ENCODE measurements at regions not wholly inside any gene's neighbourhood (a gene's known extent, or its start where the extent isn't known, plus 50 kb on each side); places are given as distances from the start of the nearest gene placed in this dataset.

DNA sequence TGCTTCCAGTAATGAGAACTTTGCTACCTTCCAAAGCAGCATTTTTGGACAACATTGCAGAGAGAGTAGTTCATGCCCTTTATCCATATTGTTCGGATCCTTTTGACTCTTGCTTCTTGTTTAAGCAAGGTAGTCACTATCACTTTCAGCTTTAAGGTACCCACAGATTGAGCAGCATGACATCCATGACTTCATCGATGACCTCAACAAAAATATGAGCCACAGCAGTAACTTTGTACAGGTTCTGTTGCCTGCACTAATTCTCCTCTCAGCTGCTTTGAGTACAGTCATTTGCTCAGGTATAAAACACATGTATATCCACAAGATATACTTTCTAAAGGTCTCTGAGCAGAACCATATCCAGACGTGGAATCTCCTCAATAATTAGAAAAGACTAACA lies 546.3 kb downstream of the SOX6 start (continued):
- TF ChIP-seq, protein P1, sequence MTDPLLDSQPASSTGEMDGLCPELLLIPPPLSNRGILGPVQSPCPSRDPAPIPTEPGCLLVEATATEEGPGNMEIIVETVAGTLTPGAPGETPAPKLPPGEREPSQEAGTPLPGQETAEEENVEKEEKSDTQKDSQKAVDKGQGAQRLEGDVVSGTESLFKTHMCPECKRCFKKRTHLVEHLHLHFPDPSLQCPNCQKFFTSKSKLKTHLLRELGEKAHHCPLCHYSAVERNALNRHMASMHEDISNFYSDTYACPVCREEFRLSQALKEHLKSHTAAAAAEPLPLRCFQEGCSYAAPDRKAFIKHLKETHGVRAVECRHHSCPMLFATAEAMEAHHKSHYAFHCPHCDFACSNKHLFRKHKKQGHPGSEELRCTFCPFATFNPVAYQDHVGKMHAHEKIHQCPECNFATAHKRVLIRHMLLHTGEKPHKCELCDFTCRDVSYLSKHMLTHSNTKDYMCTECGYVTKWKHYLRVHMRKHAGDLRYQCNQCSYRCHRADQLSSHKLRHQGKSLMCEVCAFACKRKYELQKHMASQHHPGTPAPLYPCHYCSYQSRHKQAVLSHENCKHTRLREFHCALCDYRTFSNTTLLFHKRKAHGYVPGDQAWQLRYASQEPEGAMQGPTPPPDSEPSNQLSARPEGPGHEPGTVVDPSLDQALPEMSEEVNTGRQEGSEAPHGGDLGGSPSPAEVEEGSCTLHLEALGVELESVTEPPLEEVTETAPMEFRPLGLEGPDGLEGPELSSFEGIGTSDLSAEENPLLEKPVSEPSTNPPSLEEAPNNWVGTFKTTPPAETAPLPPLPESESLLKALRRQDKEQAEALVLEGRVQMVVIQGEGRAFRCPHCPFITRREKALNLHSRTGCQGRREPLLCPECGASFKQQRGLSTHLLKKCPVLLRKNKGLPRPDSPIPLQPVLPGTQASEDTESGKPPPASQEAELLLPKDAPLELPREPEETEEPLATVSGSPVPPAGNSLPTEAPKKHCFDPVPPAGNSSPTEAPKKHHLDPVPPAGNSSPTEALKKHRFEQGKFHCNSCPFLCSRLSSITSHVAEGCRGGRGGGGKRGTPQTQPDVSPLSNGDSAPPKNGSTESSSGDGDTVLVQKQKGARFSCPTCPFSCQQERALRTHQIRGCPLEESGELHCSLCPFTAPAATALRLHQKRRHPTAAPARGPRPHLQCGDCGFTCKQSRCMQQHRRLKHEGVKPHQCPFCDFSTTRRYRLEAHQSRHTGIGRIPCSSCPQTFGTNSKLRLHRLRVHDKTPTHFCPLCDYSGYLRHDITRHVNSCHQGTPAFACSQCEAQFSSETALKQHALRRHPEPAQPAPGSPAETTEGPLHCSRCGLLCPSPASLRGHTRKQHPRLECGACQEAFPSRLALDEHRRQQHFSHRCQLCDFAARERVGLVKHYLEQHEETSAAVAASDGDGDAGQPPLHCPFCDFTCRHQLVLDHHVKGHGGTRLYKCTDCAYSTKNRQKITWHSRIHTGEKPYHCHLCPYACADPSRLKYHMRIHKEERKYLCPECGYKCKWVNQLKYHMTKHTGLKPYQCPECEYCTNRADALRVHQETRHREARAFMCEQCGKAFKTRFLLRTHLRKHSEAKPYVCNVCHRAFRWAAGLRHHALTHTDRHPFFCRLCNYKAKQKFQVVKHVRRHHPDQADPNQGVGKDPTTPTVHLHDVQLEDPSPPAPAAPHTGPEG (CRISPR knock-in tag; IDR thresholded peaks at IDR 0.05), result no peak
- TF ChIP-seq, protein P2, sequence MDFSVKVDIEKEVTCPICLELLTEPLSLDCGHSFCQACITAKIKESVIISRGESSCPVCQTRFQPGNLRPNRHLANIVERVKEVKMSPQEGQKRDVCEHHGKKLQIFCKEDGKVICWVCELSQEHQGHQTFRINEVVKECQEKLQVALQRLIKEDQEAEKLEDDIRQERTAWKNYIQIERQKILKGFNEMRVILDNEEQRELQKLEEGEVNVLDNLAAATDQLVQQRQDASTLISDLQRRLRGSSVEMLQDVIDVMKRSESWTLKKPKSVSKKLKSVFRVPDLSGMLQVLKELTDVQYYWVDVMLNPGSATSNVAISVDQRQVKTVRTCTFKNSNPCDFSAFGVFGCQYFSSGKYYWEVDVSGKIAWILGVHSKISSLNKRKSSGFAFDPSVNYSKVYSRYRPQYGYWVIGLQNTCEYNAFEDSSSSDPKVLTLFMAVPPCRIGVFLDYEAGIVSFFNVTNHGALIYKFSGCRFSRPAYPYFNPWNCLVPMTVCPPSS (IDR thresholded peaks at IDR 0.05), result no peak
- TF ChIP-seq, protein P3, sequence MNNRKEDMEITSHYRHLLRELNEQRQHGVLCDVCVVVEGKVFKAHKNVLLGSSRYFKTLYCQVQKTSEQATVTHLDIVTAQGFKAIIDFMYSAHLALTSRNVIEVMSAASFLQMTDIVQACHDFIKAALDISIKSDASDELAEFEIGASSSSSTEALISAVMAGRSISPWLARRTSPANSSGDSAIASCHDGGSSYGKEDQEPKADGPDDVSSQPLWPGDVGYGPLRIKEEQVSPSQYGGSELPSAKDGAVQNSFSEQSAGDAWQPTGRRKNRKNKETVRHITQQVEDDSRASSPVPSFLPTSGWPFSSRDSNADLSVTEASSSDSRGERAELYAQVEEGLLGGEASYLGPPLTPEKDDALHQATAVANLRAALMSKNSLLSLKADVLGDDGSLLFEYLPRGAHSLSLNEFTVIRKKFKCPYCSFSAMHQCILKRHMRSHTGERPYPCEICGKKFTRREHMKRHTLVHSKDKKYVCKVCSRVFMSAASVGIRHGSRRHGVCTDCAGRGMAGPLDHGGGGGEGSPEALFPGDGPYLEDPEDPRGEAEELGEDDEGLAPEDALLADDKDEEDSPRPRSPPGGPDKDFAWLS (CRISPR knock-in tag; IDR thresholded peaks at IDR 0.05; ENCODE audit: borderline replicate concordance), result no peak
- TF ChIP-seq SNRNP70 (IDR thresholded peaks at IDR 0.05; ENCODE audit: low read depth, low read length) (no peak), JUNB (CRISPR knock-in tag; IDR thresholded peaks at IDR 0.05; ENCODE audit: borderline replicate concordance) (no peak), ATF7 (IDR thresholded peaks at IDR 0.05) (no peak), ATF7 (CRISPR knock-in tag; IDR thresholded peaks at IDR 0.05) (no peak), ZNF703 (CRISPR knock-in tag; IDR thresholded peaks at IDR 0.05; ENCODE audit: borderline replicate concordance) (no peak), SAP130 (CRISPR knock-in tag; IDR thresholded peaks at IDR 0.05; ENCODE audit: low read depth) (no peak), ZNF337 (CRISPR knock-in tag; IDR thresholded peaks at IDR 0.05; ENCODE audit: borderline replicate concordance, low read depth) (no peak), SP4 (CRISPR knock-in tag; IDR thresholded peaks at IDR 0.05) (no peak), BHLHE40 (IDR thresholded peaks at IDR 0.05; ENCODE audit: low read length) (no peak)
- TF ChIP-seq, protein P4, sequence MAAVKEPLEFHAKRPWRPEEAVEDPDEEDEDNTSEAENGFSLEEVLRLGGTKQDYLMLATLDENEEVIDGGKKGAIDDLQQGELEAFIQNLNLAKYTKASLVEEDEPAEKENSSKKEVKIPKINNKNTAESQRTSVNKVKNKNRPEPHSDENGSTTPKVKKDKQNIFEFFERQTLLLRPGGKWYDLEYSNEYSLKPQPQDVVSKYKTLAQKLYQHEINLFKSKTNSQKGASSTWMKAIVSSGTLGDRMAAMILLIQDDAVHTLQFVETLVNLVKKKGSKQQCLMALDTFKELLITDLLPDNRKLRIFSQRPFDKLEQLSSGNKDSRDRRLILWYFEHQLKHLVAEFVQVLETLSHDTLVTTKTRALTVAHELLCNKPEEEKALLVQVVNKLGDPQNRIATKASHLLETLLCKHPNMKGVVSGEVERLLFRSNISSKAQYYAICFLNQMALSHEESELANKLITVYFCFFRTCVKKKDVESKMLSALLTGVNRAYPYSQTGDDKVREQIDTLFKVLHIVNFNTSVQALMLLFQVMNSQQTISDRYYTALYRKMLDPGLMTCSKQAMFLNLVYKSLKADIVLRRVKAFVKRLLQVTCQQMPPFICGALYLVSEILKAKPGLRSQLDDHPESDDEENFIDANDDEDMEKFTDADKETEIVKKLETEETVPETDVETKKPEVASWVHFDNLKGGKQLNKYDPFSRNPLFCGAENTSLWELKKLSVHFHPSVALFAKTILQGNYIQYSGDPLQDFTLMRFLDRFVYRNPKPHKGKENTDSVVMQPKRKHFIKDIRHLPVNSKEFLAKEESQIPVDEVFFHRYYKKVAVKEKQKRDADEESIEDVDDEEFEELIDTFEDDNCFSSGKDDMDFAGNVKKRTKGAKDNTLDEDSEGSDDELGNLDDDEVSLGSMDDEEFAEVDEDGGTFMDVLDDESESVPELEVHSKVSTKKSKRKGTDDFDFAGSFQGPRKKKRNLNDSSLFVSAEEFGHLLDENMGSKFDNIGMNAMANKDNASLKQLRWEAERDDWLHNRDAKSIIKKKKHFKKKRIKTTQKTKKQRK (IDR thresholded peaks at IDR 0.05; ENCODE audit: low read length), result no peak
- TF ChIP-seq, protein P5, sequence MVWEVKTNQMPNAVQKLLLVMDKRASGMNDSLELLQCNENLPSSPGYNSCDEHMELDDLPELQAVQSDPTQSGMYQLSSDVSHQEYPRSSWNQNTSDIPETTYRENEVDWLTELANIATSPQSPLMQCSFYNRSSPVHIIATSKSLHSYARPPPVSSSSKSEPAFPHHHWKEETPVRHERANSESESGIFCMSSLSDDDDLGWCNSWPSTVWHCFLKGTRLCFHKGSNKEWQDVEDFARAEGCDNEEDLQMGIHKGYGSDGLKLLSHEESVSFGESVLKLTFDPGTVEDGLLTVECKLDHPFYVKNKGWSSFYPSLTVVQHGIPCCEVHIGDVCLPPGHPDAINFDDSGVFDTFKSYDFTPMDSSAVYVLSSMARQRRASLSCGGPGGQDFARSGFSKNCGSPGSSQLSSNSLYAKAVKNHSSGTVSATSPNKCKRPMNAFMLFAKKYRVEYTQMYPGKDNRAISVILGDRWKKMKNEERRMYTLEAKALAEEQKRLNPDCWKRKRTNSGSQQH (CRISPR knock-in tag; IDR thresholded peaks at IDR 0.05; ENCODE audit: low read depth), result no peak
